Activated CD8-positive, alpha-beta memory T cell treated with anti-CD3 and anti-CD28 coated beads for 24 hours (primary cell): ENCODE measurements at regions not wholly inside any gene's neighbourhood (a gene's known extent, or its start where the extent isn't known, plus 50 kb on each side); places are given as distances from the start of the nearest gene placed in this dataset.
"Not testable (repeated sequence)": the region's sequence is repeated elsewhere in the genome, so short reads cannot be mapped to it uniquely, and the experiment has no call there.

Experiments used
- DNase-seq: peaks from one replicate; pipeline ENCODE4 v3.0.0-alpha.2; 2020

DNA sequence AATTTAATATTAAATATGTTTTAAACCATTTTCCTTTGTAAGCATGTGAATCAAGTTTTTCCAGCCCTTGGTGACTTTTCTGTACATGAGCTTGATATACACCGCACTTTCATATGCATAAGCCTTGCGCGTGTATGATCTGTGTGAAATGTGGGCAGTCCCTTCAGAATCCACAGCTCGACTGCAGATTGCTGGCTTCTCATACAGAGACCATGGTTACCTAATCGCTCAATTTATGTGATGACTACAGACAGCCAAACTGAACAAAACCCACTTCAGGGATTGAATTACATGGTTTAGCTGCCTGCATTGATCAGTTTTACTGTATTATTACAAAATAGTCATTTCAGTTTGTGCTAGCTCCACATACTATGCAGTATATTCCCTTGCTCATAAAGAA is 212.3 kb upstream of the NECTIN3 start:
- no peak for DNase-seq

DNA sequence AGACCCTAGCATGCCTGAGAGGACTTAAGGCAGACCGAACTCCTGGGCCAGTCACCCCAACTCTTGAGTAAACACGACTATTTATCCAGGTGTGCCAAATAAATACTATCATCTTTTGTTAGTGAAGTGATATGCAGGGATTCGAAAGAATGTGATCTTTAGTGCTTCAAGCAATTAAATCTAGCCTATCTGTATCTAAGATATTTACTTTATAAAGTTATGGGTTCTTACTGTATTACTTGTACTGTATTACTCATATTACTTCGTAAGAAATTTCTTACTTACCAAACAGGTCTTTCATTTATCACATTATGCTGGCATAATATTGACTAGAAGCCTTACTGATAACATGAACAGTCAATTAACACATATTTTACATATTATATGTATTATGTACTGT is 211.6 kb upstream of the NECTIN3 start:
- DNase-seq, result no peak

DNA sequence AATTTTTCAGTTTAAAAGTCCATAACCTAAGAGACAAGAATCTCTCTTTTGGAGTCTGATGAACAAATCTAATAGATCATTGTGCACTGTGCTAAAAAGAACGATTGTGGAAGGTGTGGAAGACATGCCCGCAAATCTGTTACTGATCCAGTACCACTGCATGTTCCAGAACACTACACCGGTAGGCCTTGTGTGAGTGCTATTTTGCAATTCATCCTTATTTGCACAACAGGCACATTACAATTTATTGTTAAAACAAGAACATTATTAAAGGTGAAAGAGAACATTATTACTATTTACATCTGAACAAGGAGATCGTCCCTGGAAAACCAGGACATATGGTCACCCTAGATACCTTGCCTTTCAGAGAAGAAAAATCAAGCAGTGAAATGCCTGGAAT is 205.7 kb upstream of the NECTIN3 start:
- no peak for DNase-seq

DNA sequence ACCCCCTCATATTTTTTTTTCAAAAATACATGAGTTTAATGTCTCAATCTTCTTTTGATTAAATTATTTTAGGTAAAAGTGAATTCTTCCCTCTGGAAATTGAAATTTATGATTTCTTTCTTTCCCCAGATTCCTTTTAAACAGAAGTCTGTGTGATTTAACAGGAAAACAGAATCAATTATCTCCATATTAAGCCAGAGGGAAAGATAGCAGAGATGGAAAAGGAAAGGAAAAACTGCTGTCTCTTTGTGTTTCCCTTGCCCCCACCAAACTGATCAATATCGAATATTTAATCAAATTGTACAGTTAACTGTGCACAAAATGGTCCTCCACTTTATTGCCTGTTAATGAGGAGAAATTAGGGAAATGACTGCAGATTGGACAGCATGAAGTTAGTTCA is 203.5 kb upstream of the NECTIN3 start:
- no peak for DNase-seq

DNA sequence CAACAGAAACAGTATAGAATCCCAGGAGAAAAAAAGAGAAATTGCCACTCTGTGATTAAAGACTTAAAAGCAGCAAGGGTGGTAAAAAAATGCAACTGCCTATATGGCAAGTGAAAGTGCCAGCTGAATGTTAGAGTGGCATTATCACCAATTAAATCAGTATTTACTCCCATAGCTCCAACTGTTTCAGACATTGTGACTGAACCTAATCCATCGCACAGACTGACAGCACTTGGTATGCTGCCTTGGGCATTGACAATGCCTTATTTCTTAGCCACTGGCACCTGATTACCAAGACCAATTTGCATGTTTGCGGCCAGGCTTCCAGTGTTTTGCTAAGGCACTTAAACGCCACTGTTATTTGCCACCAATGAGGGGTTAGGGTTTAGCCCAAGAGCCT is 201.9 kb upstream of the NECTIN3 start:
- DNase-seq, result no peak

DNA sequence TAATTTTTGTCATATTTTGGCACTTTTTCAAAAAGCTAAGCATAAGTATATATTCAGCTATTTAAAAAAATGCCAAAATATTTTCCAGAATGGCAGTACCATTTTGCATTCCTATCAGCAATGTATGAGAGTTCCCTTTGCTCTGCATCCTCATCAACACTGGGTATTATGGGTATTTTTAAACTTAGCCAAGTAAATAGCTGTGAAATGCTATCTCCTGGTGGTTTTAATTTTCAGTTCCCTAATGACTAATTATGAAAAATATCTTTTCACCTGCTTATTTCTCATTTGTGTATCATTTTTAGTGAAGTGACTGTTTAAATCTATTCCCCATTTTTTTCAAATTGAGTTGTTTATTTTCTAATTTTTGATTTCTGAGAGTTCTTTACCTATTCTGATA is 199.7 kb upstream of the NECTIN3 start:
- no peak for DNase-seq

DNA sequence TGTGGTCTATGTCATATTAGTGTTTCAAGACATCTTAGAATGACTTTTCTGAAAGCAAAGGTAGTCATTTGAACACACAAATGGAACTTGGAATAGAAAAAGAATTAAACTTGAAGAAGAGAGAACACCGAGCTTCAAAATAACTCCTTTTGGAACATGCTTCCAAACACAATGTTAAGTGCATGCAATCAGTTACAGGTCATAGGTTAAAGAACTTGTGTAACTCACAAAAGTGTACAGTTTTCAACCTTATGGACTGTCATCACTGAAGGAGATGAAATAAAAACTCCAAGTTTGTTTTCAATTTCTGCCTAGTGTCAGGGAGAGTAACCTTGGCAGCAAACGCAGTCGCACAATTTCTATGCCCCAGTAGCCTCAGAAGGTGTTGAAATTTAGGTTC is 192.9 kb upstream of the NECTIN3 start:
- no peak for DNase-seq

DNA sequence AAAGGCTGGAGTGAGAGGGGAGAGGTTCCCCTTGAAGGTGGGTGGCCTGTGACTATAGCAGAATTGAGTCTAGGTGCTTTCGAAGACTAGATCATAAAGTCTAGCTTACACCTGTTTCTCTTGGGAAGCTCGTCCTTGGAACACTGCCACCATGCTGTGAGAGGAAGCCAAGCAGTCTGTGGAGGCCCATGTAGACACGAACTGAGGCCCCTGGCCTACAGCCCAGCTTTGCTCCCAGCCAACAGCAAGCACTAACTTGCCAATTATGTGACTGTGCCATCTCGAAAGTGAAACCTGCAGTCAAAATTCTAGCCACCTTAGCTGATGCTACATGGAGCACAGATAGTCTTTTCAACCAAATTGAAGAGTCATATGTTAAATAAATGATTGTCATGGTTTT is 190.5 kb upstream of the NECTIN3 start:
- DNase-seq, result no peak

DNA sequence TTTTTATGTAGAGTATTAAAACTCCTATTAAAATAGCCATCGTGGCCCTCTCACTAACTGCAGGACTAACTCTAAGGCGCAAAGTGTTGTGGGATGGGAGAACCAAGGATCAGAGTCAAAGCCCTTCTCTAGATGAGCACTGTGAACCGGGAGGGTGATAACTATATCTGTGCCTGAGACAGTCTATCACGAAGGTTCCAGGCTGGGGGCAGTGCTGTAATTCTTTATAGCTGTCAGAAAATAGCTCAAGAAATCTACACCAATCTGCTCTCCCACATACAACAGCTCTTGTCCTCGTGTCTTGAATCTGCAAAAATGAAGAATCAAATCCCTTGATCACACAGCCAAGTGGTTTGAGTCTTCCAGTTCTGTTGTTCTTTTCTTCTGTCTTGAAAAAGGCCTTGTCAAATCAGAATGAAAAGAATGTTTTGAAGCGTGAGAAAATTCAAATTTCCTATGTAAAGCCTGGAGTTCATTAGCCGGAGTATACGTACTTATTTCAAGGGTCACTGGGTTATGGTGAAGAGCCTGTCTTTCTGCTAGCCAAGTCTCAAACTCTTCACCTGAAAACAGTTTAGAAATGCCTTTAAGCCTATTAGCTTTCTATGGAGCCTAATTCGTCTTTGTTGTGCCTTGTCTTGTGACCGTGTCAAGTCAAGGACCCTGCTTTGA is 185.3 kb upstream of the NECTIN3 start:
- no peak for DNase-seq

DNA sequence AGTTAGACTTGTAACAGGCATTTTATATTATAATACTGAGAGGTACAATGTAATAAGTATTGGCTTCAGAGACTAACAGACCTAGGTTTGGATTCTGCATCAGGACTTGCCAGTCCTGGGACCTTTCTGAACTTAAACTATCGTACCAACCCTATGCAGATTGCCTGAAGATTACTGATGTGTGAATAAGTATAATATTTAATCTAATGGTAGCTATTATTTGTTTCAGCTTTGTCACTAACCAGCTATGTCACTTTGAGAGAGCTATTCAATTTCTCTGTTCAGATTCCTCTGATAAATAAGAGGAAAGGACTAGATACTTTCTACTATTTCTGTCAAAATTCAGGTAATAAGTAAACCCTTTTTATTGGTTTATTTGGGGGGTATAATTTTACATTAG is 184.4 kb upstream of the NECTIN3 start:
- DNase-seq, result no peak

DNA sequence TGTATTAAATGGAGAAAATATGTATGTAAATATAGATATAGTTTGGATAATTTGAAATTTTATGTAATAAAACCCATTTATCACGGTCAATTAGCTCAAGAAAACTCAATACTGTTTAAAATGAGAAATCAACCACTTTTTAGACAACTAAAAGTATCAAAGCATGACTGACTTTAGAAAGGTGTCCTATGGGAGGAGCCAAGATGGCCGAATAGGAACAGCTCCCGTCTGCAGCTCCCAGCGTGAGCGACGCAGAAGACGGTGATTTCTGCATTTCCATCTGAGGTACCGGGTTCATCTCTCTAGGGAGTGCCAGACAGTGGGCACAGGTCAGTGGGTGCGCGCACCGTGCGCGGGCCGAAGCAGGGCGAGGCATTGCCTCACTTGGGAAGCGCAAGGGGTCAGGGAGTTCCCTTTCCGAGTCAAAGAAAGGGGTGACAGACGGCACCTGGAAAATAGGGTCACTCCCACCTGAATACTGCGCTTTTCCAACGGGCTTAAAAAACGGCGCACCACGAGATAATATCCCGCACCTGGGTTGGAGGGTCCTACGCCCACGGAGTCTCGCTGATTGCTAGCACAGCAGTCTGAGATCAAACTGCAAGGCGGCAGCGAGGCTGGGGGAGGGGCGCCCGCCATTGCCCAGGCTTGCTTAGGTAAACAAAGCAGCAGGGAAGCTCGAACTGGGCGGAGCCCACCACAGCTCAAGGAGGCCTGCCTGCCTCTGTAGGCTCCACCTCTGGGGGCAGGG is 182.8 kb upstream of the NECTIN3 start:
- DNase-seq, result not testable (repeated sequence)

DNA sequence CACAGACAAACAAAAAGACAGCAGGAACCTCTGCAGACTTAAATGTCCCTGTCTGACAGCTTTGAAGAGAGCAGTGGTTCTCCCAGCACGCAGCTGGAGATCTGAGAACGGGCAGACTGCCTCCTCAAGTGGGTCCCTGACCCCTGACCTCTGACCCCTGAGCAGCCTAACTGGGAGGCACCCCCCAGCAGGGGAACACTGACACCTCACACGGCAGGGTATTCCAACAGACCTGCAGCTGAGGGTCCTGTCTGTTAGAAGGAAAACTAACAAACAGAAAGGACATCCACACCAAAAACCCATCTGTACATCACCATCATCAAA is 182.3 kb upstream of the NECTIN3 start:
- DNase-seq, result not testable (repeated sequence)

DNA sequence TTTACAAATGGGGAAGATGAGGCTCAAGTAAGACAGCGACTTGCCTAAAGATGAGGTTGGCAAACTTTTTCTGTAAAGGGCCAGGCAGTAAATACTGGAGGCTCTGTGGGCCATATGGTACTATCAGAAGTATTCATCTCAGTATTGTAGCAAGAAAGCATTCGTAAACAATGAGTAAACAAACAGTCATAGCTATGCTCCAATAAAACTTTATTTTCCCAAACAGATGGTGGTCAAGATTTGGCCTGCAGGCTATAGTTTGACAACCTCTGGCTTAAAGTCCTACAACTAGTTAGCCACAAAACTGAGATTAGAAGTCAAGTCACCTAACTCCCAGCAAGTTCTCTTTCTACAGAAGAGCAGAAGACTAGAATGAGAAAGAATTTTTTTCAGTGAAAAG is 177.0 kb upstream of the NECTIN3 start:
- no peak for DNase-seq

DNA sequence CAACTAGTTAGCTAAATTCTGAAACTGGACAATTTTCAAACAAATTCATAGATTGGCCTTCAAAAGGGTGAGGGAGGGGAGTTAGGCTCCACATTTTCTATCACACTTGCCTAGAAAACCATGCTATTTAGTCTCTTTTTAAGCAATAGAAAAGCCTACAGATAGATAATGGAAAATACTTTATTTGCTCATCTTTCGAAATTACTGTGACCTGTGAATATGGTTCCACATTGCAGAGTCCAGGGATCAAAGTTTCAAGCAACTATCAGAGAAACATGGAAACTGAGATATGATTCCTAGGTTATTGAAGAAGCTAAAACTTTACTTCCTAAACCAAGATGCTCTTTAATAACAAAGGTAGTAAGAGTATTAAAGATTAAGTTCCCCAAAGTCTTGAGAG is 176.6 kb upstream of the NECTIN3 start:
- DNase-seq, result no peak

DNA sequence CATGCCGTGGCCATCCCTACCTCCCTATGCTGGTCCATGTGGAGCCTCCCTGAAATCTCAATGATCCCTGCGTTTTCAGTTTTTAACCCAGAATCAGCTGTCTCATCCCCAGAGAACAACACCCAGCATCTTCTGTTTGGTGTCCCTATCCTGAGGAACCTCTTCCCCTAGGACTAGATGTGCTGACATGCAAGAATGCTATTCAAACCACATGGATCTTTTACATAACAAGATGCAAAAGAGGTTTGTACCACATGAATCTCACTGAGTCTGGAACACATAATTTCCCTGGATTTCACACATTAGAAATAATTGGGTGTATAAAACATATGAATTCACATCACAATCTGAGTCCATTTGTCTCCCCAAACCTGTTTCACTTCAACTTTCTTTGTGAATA is 174.6 kb upstream of the NECTIN3 start:
- DNase-seq, result no peak

DNA sequence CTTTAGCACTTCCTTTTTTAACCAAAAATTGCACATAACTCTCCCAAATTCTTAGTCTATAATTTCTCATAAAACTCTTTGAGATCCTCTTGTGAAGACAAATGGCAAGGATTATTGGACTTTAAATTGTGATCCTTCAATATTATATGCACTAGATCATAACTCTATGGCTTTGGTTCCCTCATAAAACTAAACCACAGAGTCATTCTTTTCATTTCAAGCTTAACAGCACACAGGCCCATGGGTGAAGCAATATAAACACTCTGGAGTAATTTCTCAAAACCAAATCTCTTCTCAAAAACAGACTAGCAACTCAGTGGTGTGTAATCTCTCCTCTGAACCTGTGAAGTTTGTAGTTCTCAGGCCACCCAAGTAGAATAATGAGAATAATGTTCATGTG is 171.0 kb upstream of the NECTIN3 start:
- DNase-seq, result no peak

DNA sequence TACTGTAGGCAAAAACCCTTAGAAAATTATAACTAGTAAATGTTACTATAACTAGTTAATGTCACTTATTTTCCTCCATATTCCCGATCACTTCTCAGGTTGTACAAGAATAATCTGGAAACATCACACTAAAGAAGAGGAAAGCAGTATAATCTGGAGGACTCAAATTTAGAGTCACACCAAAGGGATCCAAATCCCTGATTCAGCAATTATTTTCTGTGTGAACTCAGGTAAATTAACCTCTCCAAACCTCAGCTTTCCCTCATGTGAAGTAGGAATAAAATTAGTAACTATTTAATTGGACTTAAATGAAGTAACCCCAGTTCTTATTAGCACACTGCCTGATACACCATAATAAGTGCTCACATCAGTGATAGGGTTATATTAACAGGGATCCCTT is 170.1 kb upstream of the NECTIN3 start:
- DNase-seq, result no peak

DNA sequence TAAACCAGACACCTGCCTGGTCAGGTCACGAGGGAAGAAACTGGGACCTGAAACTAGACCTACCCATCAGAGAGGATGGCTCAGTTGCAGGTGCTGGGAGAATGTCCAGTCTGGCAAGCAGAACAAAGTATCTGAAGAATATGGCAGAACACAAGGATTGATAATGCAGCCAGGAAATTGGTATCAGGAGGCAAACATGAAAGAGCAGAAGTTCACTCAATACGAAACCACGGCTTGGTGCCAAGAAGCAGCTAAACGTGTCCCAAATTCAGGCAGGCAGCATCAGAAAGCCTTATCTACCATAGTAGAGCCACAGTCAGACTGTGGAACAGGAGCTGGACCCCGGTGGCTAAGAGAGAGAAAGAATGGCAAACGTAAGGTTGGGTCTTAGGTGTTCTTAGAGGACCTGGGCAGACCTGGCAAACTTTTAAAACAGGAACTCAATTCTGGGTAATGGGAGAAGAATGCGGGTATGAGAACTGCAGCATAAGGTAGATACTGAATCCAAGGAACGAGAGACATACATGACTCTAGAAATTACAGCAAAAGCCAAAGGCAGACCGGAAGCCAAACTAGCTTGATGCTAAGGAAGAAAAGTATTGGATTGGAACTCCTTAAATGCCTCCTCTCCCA is 169.0 kb upstream of the NECTIN3 start:
- DNase-seq, result no peak

DNA sequence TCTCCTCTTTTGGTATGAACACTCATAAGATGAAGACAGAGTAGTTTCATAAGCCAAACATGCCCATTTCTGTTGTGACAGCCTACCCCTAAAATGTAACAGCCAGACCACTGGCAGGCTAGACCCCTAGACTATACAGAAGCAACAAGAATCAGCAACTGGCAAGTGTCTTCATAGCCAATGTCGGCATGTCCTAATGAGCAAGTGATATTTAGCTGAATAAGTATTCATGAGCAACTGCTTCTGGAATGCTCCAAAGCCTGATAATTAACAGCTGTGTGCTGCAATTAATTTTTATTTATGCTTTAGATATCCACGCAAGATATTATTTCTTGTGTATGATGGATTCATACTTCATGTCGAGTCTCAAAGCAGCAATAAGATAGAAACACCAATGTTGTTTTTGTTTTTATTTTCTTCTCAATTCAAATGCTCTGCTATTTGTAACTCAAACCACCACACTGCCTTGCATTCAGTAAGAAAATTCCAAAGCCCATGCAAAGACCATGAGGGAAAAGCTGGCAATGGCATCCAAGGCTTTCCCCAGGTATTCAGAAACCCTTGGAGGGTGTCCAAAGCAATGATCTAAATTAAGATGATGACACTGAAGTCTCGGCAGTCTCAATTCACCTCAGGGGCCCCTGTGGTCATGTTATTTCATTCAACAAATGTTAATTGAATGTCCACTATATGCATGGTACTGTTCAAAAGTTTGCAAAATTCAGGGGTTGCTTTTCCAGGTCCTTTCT is 167.7 kb upstream of the NECTIN3 start:
- no peak for DNase-seq

DNA sequence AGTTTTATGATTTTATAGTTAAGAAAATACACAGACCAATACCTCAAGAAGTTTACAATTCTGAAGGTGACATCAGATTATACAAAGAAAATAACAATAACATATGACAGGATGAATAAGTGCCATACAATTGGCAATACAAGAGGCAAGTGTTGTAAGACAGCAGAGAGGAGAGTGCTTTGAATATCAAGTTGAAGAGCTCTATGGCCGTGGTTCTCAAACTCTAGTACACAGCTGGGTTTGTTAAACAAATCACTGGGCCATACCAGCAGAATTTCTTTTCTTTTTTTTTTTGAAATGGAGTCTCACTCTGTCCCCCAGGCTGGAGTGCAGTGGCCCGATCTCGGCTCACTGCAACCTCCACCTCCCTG is 167.1 kb upstream of the NECTIN3 start:
- no peak for DNase-seq

DNA sequence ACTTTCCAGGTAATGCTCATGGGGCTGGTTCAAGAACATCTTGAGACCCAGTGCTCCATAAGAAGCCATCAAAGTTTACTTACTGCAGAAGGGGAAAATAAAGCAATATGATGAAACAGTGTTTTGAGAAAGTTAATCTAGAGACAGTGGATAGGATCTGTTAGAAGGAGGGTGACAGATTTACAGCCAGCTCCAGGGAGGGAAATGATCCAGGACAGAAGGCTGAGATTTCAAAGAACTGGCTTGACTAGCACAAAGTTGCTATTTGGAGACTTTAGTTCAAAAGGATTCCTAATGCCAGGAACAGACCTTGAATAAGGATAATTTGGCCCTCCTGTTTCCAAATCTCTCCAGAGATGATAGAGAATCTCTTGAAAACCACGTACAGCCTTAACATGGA is 166.5 kb upstream of the NECTIN3 start:
- DNase-seq, result no peak

DNA sequence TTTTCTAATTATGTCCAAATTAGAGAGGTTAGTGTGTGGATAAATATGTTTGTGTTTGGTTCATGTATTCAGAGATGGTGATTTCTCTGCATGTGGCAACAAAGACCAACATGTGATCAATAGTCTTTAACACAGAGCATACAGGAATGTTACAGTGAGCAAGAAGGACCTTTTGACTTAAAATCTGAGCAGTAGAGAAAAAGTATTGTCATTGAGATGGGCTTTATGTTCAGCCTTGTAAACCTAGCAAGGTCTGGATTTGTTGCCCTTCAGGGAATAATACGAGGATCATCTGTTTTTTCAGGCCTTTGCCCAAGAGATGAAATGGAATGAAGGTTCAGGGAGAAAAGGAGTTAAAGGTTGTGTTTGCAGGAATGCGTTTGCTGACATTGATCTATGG is 161.8 kb upstream of the NECTIN3 start:
- DNase-seq, result no peak

DNA sequence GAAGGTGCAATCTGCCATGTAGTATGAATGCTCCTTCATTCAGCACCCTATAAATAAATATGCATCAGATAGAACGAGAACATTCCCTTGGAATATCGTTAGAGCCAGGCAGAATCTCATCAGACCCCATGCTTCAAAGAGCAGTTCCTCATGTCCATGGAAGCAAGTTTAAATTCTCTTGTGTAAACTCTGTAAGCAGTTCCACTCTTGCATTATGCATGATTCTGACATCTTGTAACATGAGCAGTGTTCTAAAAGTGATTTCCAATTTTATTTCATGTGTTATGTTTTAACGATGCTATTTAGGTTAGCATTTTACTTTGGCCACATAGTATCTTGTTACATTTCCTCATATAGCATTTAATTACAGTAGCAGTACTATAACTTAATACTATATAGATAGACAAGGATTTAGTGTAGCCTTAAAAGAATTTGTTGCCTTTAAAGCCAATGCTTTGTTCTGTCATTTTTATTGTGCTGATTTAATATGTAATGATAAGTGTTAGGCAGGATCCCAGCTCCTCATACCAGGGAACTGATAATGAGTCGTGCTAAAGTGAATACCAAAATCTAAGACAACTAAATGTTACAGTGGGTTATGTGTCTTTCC is 161.2 kb upstream of the NECTIN3 start:
- DNase-seq, result no peak

DNA sequence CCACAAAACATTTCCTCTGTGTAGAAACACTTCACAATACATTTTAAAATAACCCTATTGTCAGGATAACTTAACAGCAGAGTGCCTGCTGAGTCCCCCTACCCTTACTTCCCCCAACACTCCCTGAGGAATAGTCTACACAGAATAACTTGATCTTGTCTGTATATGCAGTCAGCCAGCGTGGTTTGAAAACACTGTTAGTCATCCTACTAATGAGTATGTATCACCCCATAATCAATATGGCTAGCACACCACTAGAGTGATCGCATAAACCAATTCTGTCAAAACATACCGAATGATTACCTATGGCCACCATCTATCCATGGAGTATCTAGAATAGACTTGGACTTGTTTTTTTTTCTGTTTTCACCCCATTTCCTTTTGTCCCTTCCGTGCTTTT is 152.7 kb upstream of the NECTIN3 start:
- DNase-seq, result no peak
